HCT116 (cell line): ENCODE measurements at regions not wholly inside any gene's neighbourhood (a gene's known extent, or its start where the extent isn't known, plus 50 kb on each side); places are given as distances from the start of the nearest gene placed in this dataset.

Experiments
- ATAC-seq: fragments of 200-7000 bp; cut with Tn5 transposase; 2 replicates; pipeline ENCODE4 v1.9.1; 2020; ENCODE audit warnings: mild to moderate bottlenecking, moderate library complexity
- BruUV-seq: library from RNA; stranded (reverse); fragments of 400-500 nt; replicated peaks from 2 replicates; lab custom pipeline; 2021; lab: Mats Ljungman, UMichigan
- CTCF ChIA-PET: fragments of 300-600 bp; sonication (Branson Sonifier 250); formaldehyde crosslinking; loops from one replicate; lab custom pipeline; 2021; ENCODE audit warnings: antibody characterized with exemption; lab: Charles Lee
- POLR2A ChIA-PET: fragments of 300-600, 350-600 bp; sonication (Branson Sonifier 250); formaldehyde crosslinking; loops from one replicate; lab custom pipeline; 2021; ENCODE audit warnings: antibody characterized with exemption; lab: Charles Lee
- RAD21 ChIA-PET, 2 experiments: fragments of 300-600 bp; sonication (Branson Sonifier 250); formaldehyde crosslinking; loops; one replicate each; lab custom pipeline; 2023; ENCODE audit warnings: low total read pairs in 2 of 2; ENCODE audit not compliant: uncharacterized antibody in 2 of 2, unreplicated experiment in 2 of 2, low non-redundant PET in 1 of 2; lab: Charles Lee
- DNase-seq: peaks from one replicate; pipeline ENCODE4 v3.0.0-alpha.2; 2010; ENCODE audit warnings: low read depth, low spot score
- H2AFZ ChIP-seq: fragments of 200-600 bp; shearing (Covaris generic), sonication (generic); 2 replicates; pipeline ENCODE4 v1.6.1; 2017; ENCODE audit warnings: low read depth, mixed run types, mixed read lengths, antibody characterized with exemption, low read length; ENCODE audit not compliant: poor library complexity, severe bottlenecking
- H3K27ac ChIP-seq: 2 replicates; pipeline ENCODE4 v1.5.1; 2012; ENCODE audit warnings: low read depth, low read length
- H3K27me3 ChIP-seq: fragments of 200-600 bp; sonication (generic); 2 replicates; pipeline ENCODE4 v1.6.1; 2016; ENCODE audit warnings: mixed run types, low read length, mixed read lengths; ENCODE audit not compliant: insufficient read depth
- H3K36me3 ChIP-seq, 2 experiments: fragments of 200-500 bp in 1 of 2; fragments of 200-600 bp in 1 of 2; sonication (Bioruptor generic) in 1 of 2; sonication (generic) in 1 of 2; 2 replicates each; pipeline versions ENCODE4 v1.5.1 to v1.6.1; 2014 to 2016; ENCODE audit warnings: low read length in 2 of 2, inconsistent platforms in 1 of 2, mixed read lengths in 1 of 2, mixed run types in 1 of 2; ENCODE audit not compliant: insufficient read depth in 2 of 2, control insufficient read depth in 1 of 2
- H3K4me1 ChIP-seq, 2 experiments: fragments of 200-600 bp in 1 of 2; sonication (generic) in 1 of 2; 2 replicates each; pipeline versions ENCODE4 v1.5.1 to v1.6.1; 2012 to 2017; ENCODE audit warnings: low read length in 2 of 2, inconsistent platforms in 1 of 2, mild to moderate bottlenecking in 1 of 2, mixed read lengths in 1 of 2, mixed run types in 1 of 2, moderate library complexity in 1 of 2; ENCODE audit not compliant: insufficient read depth in 2 of 2, control insufficient read depth in 1 of 2
- H3K4me2 ChIP-seq: fragments of 200-600 bp; sonication (generic); 2 replicates; pipeline ENCODE4 v1.6.1; 2017; ENCODE audit warnings: mixed run types, low read length, mixed read lengths
- H3K4me3 ChIP-seq, 2 experiments: fragments of 200-600 bp in 1 of 2; sonication (generic) in 1 of 2; replicated peaks in 1 of 2; 2 replicates each; pipeline ENCODE4 v1.5.1; 2011 to 2016; ENCODE audit warnings: low read length in 2 of 2, control low read depth in 1 of 2, low read depth in 1 of 2, mild to moderate bottlenecking in 1 of 2, mixed read lengths in 1 of 2, mixed run types in 1 of 2
- H3K79me2 ChIP-seq: fragments of 200-600 bp; sonication (generic); 2 replicates; pipeline ENCODE4 v1.6.1; 2017; ENCODE audit warnings: mild to moderate bottlenecking, mixed run types, low read length, moderate library complexity, mixed read lengths; ENCODE audit not compliant: insufficient read depth
- H3K9ac ChIP-seq: fragments of 200-600 bp; sonication (generic); 2 replicates; pipeline ENCODE4 v1.6.1; 2016; ENCODE audit warnings: low read length, mixed read lengths
- H3K9me2 ChIP-seq: fragments of 200-600 bp; sonication (generic), shearing (Covaris generic); 2 replicates; pipeline ENCODE4 v1.6.1; 2017; ENCODE audit warnings: mixed run types, mild to moderate bottlenecking, moderate library complexity; ENCODE audit not compliant: insufficient read depth
- H3K9me3 ChIP-seq, 2 experiments: fragments of 200-500 bp in 1 of 2; fragments of 200-600 bp in 1 of 2; sonication (Bioruptor generic) in 1 of 2; sonication (generic) in 1 of 2; 2 replicates each; pipeline ENCODE4 v1.6.1; 2014 to 2017; ENCODE audit warnings: low read length in 2 of 2, mixed read lengths in 2 of 2, inconsistent platforms in 1 of 2, low read depth in 1 of 2, mild to moderate bottlenecking in 1 of 2, mixed run types in 1 of 2, moderate library complexity in 1 of 2; ENCODE audit not compliant: control insufficient read depth in 1 of 2, insufficient read depth in 1 of 2
- H4K20me1 ChIP-seq: fragments of 200-600 bp; sonication (generic), shearing (Covaris generic); 2 replicates; pipeline ENCODE4 v1.6.1; 2017; ENCODE audit warnings: mixed run types, mild to moderate bottlenecking, moderate library complexity; ENCODE audit not compliant: insufficient read depth
- EGR1 ChIP-seq: IDR thresholded peaks from 2 replicates; pipeline ENCODE4 v1.6.1; 2012; ENCODE audit warnings: low read depth
- EZH2phosphoT487 ChIP-seq: fragments of 200-600 bp; IDR thresholded peaks from 2 replicates; pipeline ENCODE4 v1.6.1; 2018; ENCODE audit warnings: antibody characterized with exemption, borderline replicate concordance
- MAX ChIP-seq: IDR thresholded peaks from 2 replicates; pipeline ENCODE4 v1.6.1; 2012
- POLR2A ChIP-seq: IDR thresholded peaks from 2 replicates; pipeline ENCODE4 v1.7.0; 2011; ENCODE audit warnings: borderline replicate concordance; ENCODE audit not compliant: insufficient read depth, insufficient read length; ENCODE audit errors: extremely low read depth
- REST ChIP-seq: IDR thresholded peaks from 2 replicates; pipeline ENCODE4 v1.6.1; 2012; ENCODE audit warnings: low read depth
- SIN3A ChIP-seq: IDR thresholded peaks from 2 replicates; pipeline ENCODE4 v1.6.1; 2012; ENCODE audit warnings: low read depth
- SRF ChIP-seq: IDR thresholded peaks from 2 replicates; pipeline ENCODE4 v1.6.1; 2012; ENCODE audit warnings: low read depth
- YY1 ChIP-seq: IDR thresholded peaks from 2 replicates; pipeline ENCODE4 v1.6.1; 2011; ENCODE audit warnings: low read length, low read depth, moderate library complexity, mild to moderate bottlenecking; ENCODE audit not compliant: insufficient replicate concordance; ENCODE audit errors: extremely low read depth
- intact Hi-C: fragments of 100-400 bp; cut with micrococcal nuclease; formaldehyde crosslinking; loops from 2 replicates; pipeline ENCODE4 v1.10.0; 2022

- Histone ChIP-seq H3K79me2 (no peaks in the 10 kb centered on the region), H3K27me3 (no peaks in the 10 kb centered on the region), H3K36me3 (no peaks in the 10 kb centered on the region), H3K27ac (no peak overlapping the region), H3K9me2 (no peaks in the 10 kb centered on the region)
- ChIA-PET CTCF (no interaction called here), RAD21 (no interaction called here)
- ATAC-seq: no peak
- no peak for TF ChIP-seq YY1
- no peak for TF ChIP-seq EZH2phosphoT487
- TF ChIP-seq SIN3A: no peak
- no peak for TF ChIP-seq REST
- TF ChIP-seq MAX: no peak
- TF ChIP-seq SRF: no peak
- no peak for TF ChIP-seq EGR1
- TF ChIP-seq POLR2A: no peak
- TF ChIP-seq, all 23 proteins: peak for 0
- no peak overlapping the region for H3K4me2 ChIP-seq
- H2AFZ ChIP-seq: no peak overlapping the region
- no peak overlapping the region for H3K4me3 ChIP-seq
- H3K9me3 ChIP-seq: peaks cover 46 to 47% of the 10 kb centered on the region in 2 experiments; a peak in 2 of 4 replicates
- DNase-seq: no peak
- no peaks in the 10 kb centered on the region; a peak in 1 of 4 replicates for H3K4me1 ChIP-seq
- no peaks in the 10 kb centered on the region for H4K20me1 ChIP-seq
- POLR2A ChIA-PET: no interaction called here
- no peak overlapping the region for H3K9ac ChIP-seq
- intact Hi-C loops: no loop called here
- no TSS peak for BruUV-seq
Observed at GRCh38 chr16:80199614-80200013, 341.2 kb upstream of the DYNLRB2 start.
